ENCODE measurements at regions not wholly inside any gene's neighbourhood (a gene's known extent, or its start where the extent isn't known, plus 50 kb on each side); places are given as distances from the start of the nearest gene placed in this dataset.
"Not testable (repeated sequence)": the region's sequence is repeated elsewhere in the genome, so short reads cannot be mapped to it uniquely, and the experiment has no call there.

DNA sequence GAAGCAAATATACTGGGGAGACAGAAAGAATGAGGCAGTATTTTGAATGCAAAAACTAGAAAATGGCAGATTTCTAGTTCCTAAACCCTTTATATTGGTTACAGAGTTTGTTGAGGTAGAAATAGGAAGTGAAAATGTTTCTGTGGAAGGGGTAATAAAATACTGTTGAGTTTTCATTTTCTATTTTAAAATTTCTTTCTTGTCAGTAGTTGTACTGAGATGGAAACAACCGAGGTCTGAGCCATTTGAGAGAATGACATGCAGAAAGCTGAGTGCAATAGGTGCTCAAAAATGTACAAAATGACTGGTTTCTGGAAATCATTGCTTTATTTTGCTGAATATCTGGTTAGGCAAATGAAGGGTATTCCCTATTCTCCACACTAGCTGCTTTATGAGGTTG, 361.4 kb downstream of the CHL1 start:
- DNase-seq (ENCODE audit: low spot score) = no peak
- Mint-ChIP-seq H3K27me3 (ENCODE audit: unreplicated experiment) (no peaks in the 10 kb centered on the region), H3K27ac (ENCODE audit: unreplicated experiment) (no peak overlapping the region), H3K9me3 (ENCODE audit: unreplicated experiment) (peaks cover 14% of the 10 kb centered on the region), H3K4me1 (ENCODE audit: unreplicated experiment) (no peaks in the 10 kb centered on the region), H3K4me3 (ENCODE audit: unreplicated experiment) (no peak overlapping the region), H3K36me3 (ENCODE audit: low read depth, unreplicated experiment) (peaks cover 3% of the 10 kb centered on the region)
- TF ChIP-seq, protein P1, sequence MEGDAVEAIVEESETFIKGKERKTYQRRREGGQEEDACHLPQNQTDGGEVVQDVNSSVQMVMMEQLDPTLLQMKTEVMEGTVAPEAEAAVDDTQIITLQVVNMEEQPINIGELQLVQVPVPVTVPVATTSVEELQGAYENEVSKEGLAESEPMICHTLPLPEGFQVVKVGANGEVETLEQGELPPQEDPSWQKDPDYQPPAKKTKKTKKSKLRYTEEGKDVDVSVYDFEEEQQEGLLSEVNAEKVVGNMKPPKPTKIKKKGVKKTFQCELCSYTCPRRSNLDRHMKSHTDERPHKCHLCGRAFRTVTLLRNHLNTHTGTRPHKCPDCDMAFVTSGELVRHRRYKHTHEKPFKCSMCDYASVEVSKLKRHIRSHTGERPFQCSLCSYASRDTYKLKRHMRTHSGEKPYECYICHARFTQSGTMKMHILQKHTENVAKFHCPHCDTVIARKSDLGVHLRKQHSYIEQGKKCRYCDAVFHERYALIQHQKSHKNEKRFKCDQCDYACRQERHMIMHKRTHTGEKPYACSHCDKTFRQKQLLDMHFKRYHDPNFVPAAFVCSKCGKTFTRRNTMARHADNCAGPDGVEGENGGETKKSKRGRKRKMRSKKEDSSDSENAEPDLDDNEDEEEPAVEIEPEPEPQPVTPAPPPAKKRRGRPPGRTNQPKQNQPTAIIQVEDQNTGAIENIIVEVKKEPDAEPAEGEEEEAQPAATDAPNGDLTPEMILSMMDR (IDR thresholded peaks at IDR 0.05; ENCODE audit: unreplicated experiment) = no peak

DNA sequence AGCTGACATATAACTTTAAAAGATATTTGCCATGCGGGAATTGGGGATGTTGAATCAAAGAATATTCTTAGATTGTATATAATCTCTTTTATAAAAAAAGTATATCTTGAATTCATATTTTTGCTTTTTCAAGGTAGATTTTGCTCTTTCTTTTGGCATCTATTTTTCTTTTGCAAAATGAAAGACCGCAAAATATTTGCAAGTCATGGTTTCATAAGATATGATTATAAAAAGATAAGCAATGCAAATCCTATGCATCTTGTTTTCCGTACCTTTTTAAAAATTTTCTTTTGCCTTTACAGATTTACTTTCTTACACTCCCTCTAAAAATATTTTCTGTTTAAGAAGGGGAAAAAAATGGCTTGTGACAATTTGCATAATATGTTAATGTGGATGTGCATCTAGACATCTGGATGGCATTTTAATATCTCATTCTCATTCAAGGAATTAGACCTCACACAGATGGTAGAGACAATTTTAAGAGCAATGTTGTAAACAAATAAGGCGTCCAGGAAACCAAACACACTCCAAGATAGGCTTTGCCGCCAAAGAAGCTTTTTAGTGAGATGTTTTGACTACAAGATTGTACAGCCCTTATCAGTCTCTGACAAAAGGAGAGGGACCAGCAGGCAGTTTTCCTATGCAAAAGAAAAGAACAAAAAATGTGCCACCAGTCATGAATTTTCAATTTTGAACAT, 371.1 kb downstream of the CHL1 start:
- peaks cover 13% of the 10 kb centered on the region for H3K9me3 Mint-ChIP-seq (ENCODE audit: unreplicated experiment)
- TF ChIP-seq, protein P1 (IDR thresholded peaks at IDR 0.05; ENCODE audit: unreplicated experiment) = no peak

DNA sequence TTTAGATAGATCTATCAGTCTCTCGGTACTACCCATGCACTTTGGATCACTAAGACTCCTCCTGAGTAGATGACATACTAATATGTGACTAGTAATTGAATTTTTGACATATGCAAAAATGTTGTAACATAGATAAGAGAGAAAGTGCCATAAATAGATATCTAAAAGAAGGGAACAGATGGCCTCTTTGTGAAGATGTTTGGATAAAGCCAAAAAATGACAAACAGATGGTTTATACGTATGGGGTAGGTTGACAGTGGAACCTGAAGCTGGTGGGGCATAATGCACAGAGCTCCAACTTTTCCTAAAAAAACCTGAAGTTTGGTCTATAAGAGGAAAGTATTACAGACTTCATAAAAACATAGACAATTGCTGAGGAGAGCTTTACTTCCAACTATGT, 383.0 kb downstream of the CHL1 start:
- H3K27me3 Mint-ChIP-seq (ENCODE audit: unreplicated experiment); DNase-seq (ENCODE audit: low spot score); H3K4me3 Mint-ChIP-seq (ENCODE audit: unreplicated experiment); H3K27ac Mint-ChIP-seq (ENCODE audit: unreplicated experiment); H3K4me1 Mint-ChIP-seq (ENCODE audit: unreplicated experiment); H3K36me3 Mint-ChIP-seq (ENCODE audit: low read depth, unreplicated experiment): not testable (repeated sequence)
- H3K9me3 Mint-ChIP-seq (ENCODE audit: unreplicated experiment) = peaks cover 24% of the 10 kb centered on the region

More for the DNA sequence above, 371.1 kb downstream of the CHL1 start:
- Mint-ChIP-seq H3K4me1 (ENCODE audit: unreplicated experiment) (no peaks in the 10 kb centered on the region), H3K27me3 (ENCODE audit: unreplicated experiment) (no peaks in the 10 kb centered on the region), H3K36me3 (ENCODE audit: low read depth, unreplicated experiment) (peaks cover 6% of the 10 kb centered on the region), H3K27ac (ENCODE audit: unreplicated experiment) (no peak overlapping the region), H3K4me3 (ENCODE audit: unreplicated experiment) (no peak overlapping the region)
- DNase-seq (ENCODE audit: low spot score) = no peak

DNA sequence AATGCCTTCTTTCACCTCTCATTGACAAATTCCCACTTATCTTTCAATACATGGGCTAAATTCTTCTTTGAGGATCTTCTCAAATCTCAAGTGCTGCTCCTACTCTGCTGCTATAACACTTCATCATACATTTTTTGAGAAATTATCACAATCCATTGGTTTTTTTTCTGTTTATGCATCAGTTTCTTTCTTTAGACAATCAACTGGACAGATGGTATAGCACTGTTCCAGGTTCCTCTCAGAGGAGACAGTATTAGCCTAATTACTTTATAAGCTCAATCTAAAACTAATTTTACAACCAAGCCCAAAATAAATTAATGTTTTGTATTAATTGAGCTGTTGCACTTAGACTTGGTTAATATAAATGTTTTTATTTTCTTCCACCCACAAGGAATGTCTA, 392.5 kb downstream of the CHL1 start:
- not testable (repeated sequence) for H3K4me1 Mint-ChIP-seq (ENCODE audit: unreplicated experiment); H3K27ac Mint-ChIP-seq (ENCODE audit: unreplicated experiment); H3K27me3 Mint-ChIP-seq (ENCODE audit: unreplicated experiment); DNase-seq (ENCODE audit: low spot score); H3K9me3 Mint-ChIP-seq (ENCODE audit: unreplicated experiment); H3K36me3 Mint-ChIP-seq (ENCODE audit: low read depth, unreplicated experiment); H3K4me3 Mint-ChIP-seq (ENCODE audit: unreplicated experiment)

DNA sequence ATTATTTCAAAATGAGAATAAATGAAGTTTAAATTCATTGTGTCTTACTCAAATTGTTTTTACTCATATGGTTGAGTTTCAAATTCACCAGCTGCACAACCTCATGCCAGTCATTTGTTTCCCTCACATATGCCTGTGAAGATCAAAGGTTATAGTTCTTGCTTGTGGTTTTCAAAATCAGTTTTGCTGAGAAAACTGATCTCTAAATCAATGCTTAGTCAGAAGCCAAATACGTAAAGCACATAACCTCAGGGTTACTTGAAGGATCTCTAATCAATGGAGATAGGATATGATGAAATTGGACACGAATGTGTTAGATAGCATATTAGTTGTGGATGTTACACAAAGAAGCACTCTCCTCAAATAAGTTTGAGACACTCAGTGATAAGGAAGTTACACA, 400.7 kb downstream of the CHL1 start:
- H3K27ac Mint-ChIP-seq (ENCODE audit: unreplicated experiment); H3K4me1 Mint-ChIP-seq (ENCODE audit: unreplicated experiment); H3K27me3 Mint-ChIP-seq (ENCODE audit: unreplicated experiment); DNase-seq (ENCODE audit: low spot score); H3K4me3 Mint-ChIP-seq (ENCODE audit: unreplicated experiment); H3K36me3 Mint-ChIP-seq (ENCODE audit: low read depth, unreplicated experiment): not testable (repeated sequence)
- H3K9me3 Mint-ChIP-seq (ENCODE audit: unreplicated experiment) = peaks cover 17% of the 10 kb centered on the region

DNA sequence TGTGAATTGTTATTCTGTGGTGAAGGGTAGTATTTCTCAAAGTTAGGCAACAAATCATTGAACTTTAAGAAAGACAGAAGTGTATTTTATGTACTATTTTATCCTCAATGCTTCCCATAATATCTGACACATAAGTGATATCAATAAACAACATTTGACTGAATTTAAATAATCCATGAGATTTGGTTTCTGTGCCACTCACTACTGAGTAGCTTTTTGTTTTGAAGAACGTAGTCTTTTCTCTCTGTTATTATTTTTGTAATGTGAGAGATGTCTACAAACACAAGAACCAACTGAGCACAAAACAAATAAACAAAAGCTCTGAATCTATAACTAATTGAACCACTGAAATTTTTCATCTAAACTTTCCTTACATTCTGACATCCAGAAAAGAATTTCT, 401.2 kb downstream of the CHL1 start:
- H3K27ac Mint-ChIP-seq (ENCODE audit: unreplicated experiment); H3K36me3 Mint-ChIP-seq (ENCODE audit: low read depth, unreplicated experiment); DNase-seq (ENCODE audit: low spot score); H3K4me1 Mint-ChIP-seq (ENCODE audit: unreplicated experiment); H3K4me3 Mint-ChIP-seq (ENCODE audit: unreplicated experiment); H3K27me3 Mint-ChIP-seq (ENCODE audit: unreplicated experiment): not testable (repeated sequence)
- H3K9me3 Mint-ChIP-seq (ENCODE audit: unreplicated experiment) = peaks cover 17% of the 10 kb centered on the region

DNA sequence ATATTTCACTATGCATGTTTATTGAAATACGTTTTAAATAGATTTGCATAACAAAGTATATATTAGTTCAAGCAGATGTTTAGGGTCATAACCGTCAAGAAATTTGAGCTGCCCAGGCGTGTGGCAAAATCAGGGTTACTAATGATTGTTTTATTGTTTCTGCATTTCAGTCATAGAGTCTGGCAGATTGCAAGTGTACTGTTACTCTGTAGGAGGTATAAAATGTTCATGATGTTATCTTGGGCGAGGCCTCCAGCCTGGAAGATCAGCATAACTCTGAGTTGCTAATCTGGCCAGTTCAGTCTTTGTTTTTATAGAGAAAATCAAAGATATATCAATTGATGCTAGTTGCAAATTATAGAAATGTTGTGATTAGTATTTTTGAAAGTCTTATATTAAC, 410.9 kb downstream of the CHL1 start:
- not testable (repeated sequence) for DNase-seq (ENCODE audit: low spot score); H3K4me1 Mint-ChIP-seq (ENCODE audit: unreplicated experiment); H3K9me3 Mint-ChIP-seq (ENCODE audit: unreplicated experiment); H3K27me3 Mint-ChIP-seq (ENCODE audit: unreplicated experiment); H3K4me3 Mint-ChIP-seq (ENCODE audit: unreplicated experiment); H3K27ac Mint-ChIP-seq (ENCODE audit: unreplicated experiment); H3K36me3 Mint-ChIP-seq (ENCODE audit: low read depth, unreplicated experiment)

Measured in endothelial cell (in vitro differentiated cells).